Sigmoid colon (tissue), 6 donors: ENCODE measurements at regions not wholly inside any gene's neighbourhood (a gene's known extent, or its start where the extent isn't known, plus 50 kb on each side); places are given as distances from the start of the nearest gene placed in this dataset.

Source experiments
- DNase-seq: peaks from one replicate; pipeline ENCODE4 v3.0.0-alpha.2; 2019
- H3K27ac ChIP-seq, 4 donors: fragments of 200-600 bp; sonication (generic); one replicate each; pipeline ENCODE4 v1.5.1; 2016 to 2019; ENCODE audit warnings: mild to moderate bottlenecking in 1 of 4
- H3K27me3 ChIP-seq, 3 donors: fragments of 200-600 bp; sonication (generic); one replicate each; pipeline ENCODE4 v1.5.1; 2019; ENCODE audit warnings: mild to moderate bottlenecking in 1 of 3
- H3K36me3 ChIP-seq, 4 donors: fragments of 200-600 bp; sonication (generic); one replicate each; pipeline ENCODE4 v1.5.1; 2016 to 2019
- H3K4me1 ChIP-seq, 4 donors: fragments of 200-600 bp; sonication (generic); one replicate each; pipeline ENCODE4 v1.5.1; 2017 to 2019
- H3K4me3 ChIP-seq, 4 donors: fragments of 200-600 bp; sonication (generic); one replicate each; pipeline ENCODE4 v1.5.1; 2017 to 2019; ENCODE audit warnings: mild to moderate bottlenecking in 2 of 4, moderate library complexity in 1 of 4
- H3K9me3 ChIP-seq, 4 donors: fragments of 200-600 bp in 3 of 4; sonication (generic) in 3 of 4; one replicate each; pipeline versions ENCODE4 v1.5.1 to v1.6.1; 2013 to 2019
- CTCF ChIP-seq, 4 experiments: fragments of 450-650 bp in 3 of 4; fragments of 200-600 bp in 1 of 4; IDR thresholded peaks; one replicate each; pipeline ENCODE4 v1.5.1; 2016 to 2019; ENCODE audit warnings: antibody characterized with exemption in 4 of 4, mild to moderate bottlenecking in 3 of 4, moderate library complexity in 2 of 4
- EP300 ChIP-seq, 4 donors: sonication (generic); formaldehyde crosslinking; IDR thresholded peaks; one replicate each; pipeline ENCODE4 v1.6.1; 2017; ENCODE audit warnings: antibody characterized with exemption in 4 of 4
- POLR2A ChIP-seq, 2 donors: fragments of 450-650 bp; IDR thresholded peaks; one replicate each; pipeline ENCODE4 v1.6.1; 2016; ENCODE audit warnings: antibody characterized with exemption in 2 of 2, mild to moderate bottlenecking in 2 of 2, moderate library complexity in 2 of 2
- POLR2AphosphoS5 ChIP-seq, 4 donors: sonication (generic); formaldehyde crosslinking; IDR thresholded peaks; one replicate each; pipeline ENCODE4 v1.6.1; 2017; ENCODE audit warnings: antibody characterized with exemption in 4 of 4
- WGBS, 2 donors: extraction: QIAGEN DNeasy Blood & Tissue Kit; methylation state at CpG; one replicate each; pipeline ENCODE4 v1.1.7; 2013; 5-methylcytosine and 5-hydroxymethylcytosine counted together
- intact Hi-C: fragments of 100-400 bp; cut with DNase I; formaldehyde crosslinking; loops from one replicate; pipeline ENCODE4 v1.15.1; 2023
- donor health status: healthy with polysubstance abuse.
- donor health status: healthy.

DNA sequence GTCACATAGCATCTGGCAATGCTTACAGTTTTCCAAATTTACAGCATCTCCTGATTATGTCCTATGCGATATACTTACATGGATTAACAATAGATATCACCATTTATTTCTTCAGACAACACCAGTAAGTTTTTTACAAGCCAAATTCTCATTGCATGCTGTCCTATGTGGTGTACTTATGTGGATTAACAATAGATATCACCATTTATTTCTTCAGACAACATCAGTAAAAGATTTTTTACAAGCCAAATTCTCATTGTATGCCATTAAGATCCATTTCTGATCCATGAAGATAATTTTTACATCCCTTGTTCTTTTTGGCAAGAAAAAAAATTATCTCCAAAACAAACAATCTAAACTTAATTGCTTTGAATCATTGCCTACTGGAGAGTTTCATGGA is 340.9 kb downstream of the KCNN2 start:
- DNase-seq: no peak
- intact Hi-C loops: no loop called here
- no peak overlapping the region for H3K4me3 ChIP-seq
- H3K27ac ChIP-seq: no peak overlapping the region
- no peaks in the 10 kb centered on the region for H3K4me1 ChIP-seq
- 70 to 89% methylated on average over 1 of the region's 1 CpG for WGBS, 2 donors
- H3K27me3 ChIP-seq: no peaks in the 10 kb centered on the region
- TF ChIP-seq EP300 (IDR thresholded peaks at IDR 0.05) (no peak), POLR2AphosphoS5 (IDR thresholded peaks at IDR 0.05) (no peak), POLR2A (IDR thresholded peaks at IDR 0.05) (no peak), CTCF (IDR thresholded peaks at IDR 0.05) (no peak)
- no peaks in the 10 kb centered on the region for H3K9me3 ChIP-seq
- H3K36me3 ChIP-seq: no peaks in the 10 kb centered on the region

GRCh38 chr5:114702136-114702535 is 340.3 kb downstream of the KCNN2 start:
- Histone ChIP-seq H3K27ac (no peak overlapping the region), H3K4me1 (no peaks in the 10 kb centered on the region), H3K27me3 (no peaks in the 10 kb centered on the region), H3K4me3 (no peak overlapping the region), H3K36me3 (no peaks in the 10 kb centered on the region), H3K9me3 (no peaks in the 10 kb centered on the region)
- 63 to 80% methylated on average over 3 of the region's 3 CpGs for whole genome bisulfite sequencing, 2 donors
- TF ChIP-seq POLR2A (IDR thresholded peaks at IDR 0.05): no peak
- DNase-seq: no peak
- intact Hi-C loops: no loop called here

DNA sequence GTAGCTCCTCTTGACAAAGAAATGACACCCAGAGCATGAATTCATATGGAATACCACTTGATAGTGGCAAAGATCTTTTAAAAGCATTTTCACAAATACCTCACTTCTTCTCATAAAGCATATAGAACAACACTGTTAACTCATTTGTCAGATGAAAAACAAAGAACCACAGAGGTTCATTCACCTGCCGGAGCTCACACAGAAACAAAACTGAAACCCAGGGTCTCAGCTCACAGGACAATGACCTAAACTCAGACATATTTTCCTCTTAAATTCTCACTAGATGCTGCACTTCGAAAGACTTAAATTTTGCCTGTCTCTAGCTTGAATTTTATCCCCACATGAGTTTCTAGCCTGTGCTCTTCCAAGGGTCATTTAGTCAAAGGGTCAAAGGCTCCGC is 339.0 kb downstream of the KCNN2 start:
- 85 to 88% methylated on average over 3 of the region's 3 CpGs for WGBS, 2 donors

DNA sequence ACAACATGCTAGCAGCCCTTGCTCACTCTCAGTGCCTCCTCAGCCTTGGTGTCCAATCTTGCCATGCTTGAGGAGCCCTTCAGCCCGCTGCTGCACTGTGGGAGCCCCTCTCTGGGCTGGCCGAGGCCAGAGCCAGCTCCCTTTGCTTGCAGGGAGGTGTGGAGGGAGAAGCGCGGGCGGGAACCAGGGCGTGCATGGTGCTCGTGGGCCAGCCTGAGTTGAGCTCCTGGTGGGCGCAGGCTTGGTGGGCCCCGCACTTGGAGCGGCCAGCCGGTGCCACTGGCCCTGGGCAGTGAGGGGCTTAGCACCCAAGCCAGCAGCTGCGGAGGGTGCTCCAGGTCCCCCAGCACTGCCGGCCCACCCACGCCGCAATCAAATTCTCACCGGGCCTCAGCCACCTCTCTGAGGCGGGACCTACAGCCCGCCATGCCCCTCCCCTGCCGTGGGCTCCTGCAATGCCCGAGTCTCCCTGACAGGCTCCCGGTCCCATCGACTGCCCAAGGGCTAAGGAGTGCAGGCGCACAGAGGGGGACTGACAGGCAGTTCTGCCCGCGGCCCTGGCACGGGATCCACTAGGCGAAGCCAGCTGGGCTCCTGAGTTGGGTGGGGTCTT is 333.5 kb downstream of the KCNN2 start:
- no peaks in the 10 kb centered on the region for H3K36me3 ChIP-seq
- H3K4me1 ChIP-seq: no peaks in the 10 kb centered on the region
- TF ChIP-seq EP300 (IDR thresholded peaks at IDR 0.05): no peak
- no peak for TF ChIP-seq CTCF (IDR thresholded peaks at IDR 0.05)
- TF ChIP-seq POLR2AphosphoS5 (IDR thresholded peaks at IDR 0.05): no peak
- no peak for TF ChIP-seq POLR2A (IDR thresholded peaks at IDR 0.05)
- peaks cover 0 to 6% (median 0%) of the 10 kb centered on the region in 4 donors for H3K9me3 ChIP-seq
- DNase-seq: no peak
- 93 to 95% methylated on average over 27 of the region's 27 CpGs for WGBS, 2 donors
- no peaks in the 10 kb centered on the region for H3K27me3 ChIP-seq
- no peak overlapping the region for H3K27ac ChIP-seq
- intact Hi-C loops: no loop called here
- H3K4me3 ChIP-seq: no peak overlapping the region

More for the DNA sequence above, 339.0 kb downstream of the KCNN2 start:
- DNase-seq: no peak
- TF ChIP-seq EP300 (IDR thresholded peaks at IDR 0.05): no peak
- TF ChIP-seq POLR2AphosphoS5 (IDR thresholded peaks at IDR 0.05): no peak
- no peak for TF ChIP-seq CTCF (IDR thresholded peaks at IDR 0.05)
- TF ChIP-seq POLR2A (IDR thresholded peaks at IDR 0.05): no peak
- no peaks in the 10 kb centered on the region for H3K27me3 ChIP-seq
- intact Hi-C loops: no loop called here
- no peaks in the 10 kb centered on the region for H3K36me3 ChIP-seq
- H3K27ac ChIP-seq: no peak overlapping the region
- no peak overlapping the region for H3K4me3 ChIP-seq
- H3K9me3 ChIP-seq: no peaks in the 10 kb centered on the region
- no peaks in the 10 kb centered on the region for H3K4me1 ChIP-seq

- TF ChIP-seq CTCF (IDR thresholded peaks at IDR 0.05) (no peak), EP300 (IDR thresholded peaks at IDR 0.05) (no peak), POLR2AphosphoS5 (IDR thresholded peaks at IDR 0.05) (no peak), POLR2A (IDR thresholded peaks at IDR 0.05) (no peak)
- intact Hi-C loops: no loop called here
- no peaks in the 10 kb centered on the region for H3K4me1 ChIP-seq
- no peaks in the 10 kb centered on the region for H3K9me3 ChIP-seq
- WGBS, 2 donors: 43 to 59% methylated on average over 1 of the region's 1 CpG
- H3K27me3 ChIP-seq: no peaks in the 10 kb centered on the region
- no peaks in the 10 kb centered on the region for H3K36me3 ChIP-seq
- no peak overlapping the region for H3K4me3 ChIP-seq
- no peak overlapping the region for H3K27ac ChIP-seq
- no peak for DNase-seq
These were observed 324.5 kb downstream of the KCNN2 start for GRCh38 chr5:114686356-114686755.
